Brain microvascular endothelial cell (primary cell): ENCODE measurements at regions not wholly inside any gene's neighbourhood (a gene's known extent, or its start where the extent isn't known, plus 50 kb on each side); places are given as distances from the start of the nearest gene placed in this dataset.

Experiments
- DNase-seq: peaks from one replicate; pipeline ENCODE4 v3.0.0-alpha.2; 2020
- H3K27ac ChIP-seq: fragments of 250-450 bp; sonication (Bioruptor Pico); 2 replicates; pipeline ENCODE4 v1.5.1; 2020; ENCODE audit warnings: mild to moderate bottlenecking, moderate library complexity
- H3K27me3 ChIP-seq: fragments of 250-450 bp; sonication (Bioruptor Pico); replicated peaks from 2 replicates; pipeline ENCODE4 v1.5.1; 2020; ENCODE audit warnings: mild to moderate bottlenecking
- H3K36me3 ChIP-seq: fragments of 250-450 bp; sonication (Bioruptor Pico); replicated peaks from 2 replicates; pipeline ENCODE4 v1.5.1; 2020; ENCODE audit warnings: mild to moderate bottlenecking
- H3K4me3 ChIP-seq: 2 replicates; pipeline ENCODE4 v1.5.1; 2011; ENCODE audit warnings: low read depth, mild to moderate bottlenecking, control low read depth, low read length, moderate library complexity
- in situ Hi-C: cut with HindIII; loops from 2 replicates; pipeline ENCODE4 v1.10.0; 2017; ENCODE audit warnings: low sequenced_read_pairs, low pct_ligation_motif_present
- TF ChIP-seq, protein P1 (sequence below): IDR thresholded peaks from 2 replicates; pipeline ENCODE4 v1.5.1; 2011; ENCODE audit warnings: low read depth, mild to moderate bottlenecking, moderate library complexity, low read length, control low read depth, inconsistent platforms; ENCODE audit errors: missing control alignments

DNA sequence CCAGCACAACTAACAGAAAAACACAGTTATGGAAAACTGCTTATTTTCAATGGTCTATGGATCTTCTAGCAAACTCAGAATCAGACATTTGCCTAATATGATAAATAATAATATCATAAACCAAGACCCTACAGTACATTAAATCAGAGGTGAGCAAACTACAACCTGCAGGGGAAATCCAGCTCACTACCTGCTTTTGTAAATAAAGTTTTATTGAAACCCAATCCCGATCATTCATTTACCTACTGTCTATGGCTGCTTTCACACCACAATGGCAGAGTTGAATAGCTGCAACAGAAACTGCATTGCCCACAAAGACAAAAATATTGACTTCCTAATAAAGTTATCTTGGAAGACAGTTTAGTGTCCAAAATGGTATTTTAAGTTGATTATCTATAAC, 108.5 kb downstream of the ELAPOR2 start:
- no peaks in the 10 kb centered on the region for H3K27me3 ChIP-seq
- no peak for DNase-seq
- H3K27ac ChIP-seq, result no peak overlapping the region
- TF ChIP-seq, protein P1, sequence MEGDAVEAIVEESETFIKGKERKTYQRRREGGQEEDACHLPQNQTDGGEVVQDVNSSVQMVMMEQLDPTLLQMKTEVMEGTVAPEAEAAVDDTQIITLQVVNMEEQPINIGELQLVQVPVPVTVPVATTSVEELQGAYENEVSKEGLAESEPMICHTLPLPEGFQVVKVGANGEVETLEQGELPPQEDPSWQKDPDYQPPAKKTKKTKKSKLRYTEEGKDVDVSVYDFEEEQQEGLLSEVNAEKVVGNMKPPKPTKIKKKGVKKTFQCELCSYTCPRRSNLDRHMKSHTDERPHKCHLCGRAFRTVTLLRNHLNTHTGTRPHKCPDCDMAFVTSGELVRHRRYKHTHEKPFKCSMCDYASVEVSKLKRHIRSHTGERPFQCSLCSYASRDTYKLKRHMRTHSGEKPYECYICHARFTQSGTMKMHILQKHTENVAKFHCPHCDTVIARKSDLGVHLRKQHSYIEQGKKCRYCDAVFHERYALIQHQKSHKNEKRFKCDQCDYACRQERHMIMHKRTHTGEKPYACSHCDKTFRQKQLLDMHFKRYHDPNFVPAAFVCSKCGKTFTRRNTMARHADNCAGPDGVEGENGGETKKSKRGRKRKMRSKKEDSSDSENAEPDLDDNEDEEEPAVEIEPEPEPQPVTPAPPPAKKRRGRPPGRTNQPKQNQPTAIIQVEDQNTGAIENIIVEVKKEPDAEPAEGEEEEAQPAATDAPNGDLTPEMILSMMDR, result no peak
- in situ Hi-C loops, result no loop called here
- no peaks in the 10 kb centered on the region for H3K36me3 ChIP-seq
- H3K4me3 ChIP-seq, result no peak overlapping the region

DNA sequence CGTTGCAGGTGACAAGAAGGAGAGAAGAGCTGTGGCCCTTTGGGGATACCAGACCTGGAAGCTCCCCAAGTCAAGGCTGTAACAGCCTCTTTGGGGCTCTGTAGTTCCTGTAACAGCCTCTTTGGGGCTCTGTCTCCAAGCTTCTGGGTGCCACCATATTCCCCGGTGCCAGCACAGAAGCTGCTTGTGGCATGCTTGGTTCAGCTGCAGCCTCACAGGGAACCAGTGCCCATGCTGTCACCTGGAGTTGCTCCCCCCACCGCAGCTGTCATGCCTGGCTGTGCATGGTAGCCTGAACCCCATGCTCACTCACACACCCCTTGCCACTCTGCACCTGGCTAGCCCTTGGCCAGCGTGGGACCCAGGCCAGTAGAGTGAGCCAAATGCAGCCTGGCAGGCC, 109.1 kb downstream of the ELAPOR2 start:
- DNase-seq, result no peak
- in situ Hi-C loops, result no loop called here
- no peaks in the 10 kb centered on the region for H3K27me3 ChIP-seq
- H3K27ac ChIP-seq, result no peak overlapping the region
- no peak overlapping the region for H3K4me3 ChIP-seq
- H3K36me3 ChIP-seq, result no peaks in the 10 kb centered on the region
- TF ChIP-seq, protein P1, result no peak

DNA sequence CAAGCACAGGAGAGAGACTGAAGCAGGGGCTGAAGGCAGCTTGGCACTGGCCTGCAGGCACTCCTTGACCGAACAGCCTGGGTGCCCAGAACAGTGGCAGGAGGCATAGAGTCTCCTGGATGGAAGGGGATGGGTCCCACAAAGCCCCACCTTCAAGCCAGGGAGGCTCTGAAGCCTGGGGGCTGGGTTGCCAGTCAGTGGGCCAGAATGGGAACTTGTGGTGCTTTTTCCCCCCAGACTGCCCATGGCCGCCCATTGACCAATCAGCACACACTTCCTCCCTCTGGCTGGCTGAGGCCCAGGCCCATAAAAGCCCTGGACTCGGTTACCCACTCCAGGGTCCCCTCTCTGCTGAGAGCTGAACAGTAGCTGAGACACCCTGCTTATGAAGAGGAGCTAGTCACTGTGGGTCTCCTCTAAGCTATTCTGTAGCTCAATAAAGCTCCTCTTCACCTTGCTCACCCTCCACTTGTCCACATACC, 109.6 kb downstream of the ELAPOR2 start:
- DNase-seq, result no peak
- H3K4me3 ChIP-seq, result no peak overlapping the region
- no peaks in the 10 kb centered on the region for H3K36me3 ChIP-seq
- in situ Hi-C loops, result no loop called here
- H3K27ac ChIP-seq, result no peak overlapping the region
- no peaks in the 10 kb centered on the region for H3K27me3 ChIP-seq
- TF ChIP-seq, protein P1, result no peak

DNA sequence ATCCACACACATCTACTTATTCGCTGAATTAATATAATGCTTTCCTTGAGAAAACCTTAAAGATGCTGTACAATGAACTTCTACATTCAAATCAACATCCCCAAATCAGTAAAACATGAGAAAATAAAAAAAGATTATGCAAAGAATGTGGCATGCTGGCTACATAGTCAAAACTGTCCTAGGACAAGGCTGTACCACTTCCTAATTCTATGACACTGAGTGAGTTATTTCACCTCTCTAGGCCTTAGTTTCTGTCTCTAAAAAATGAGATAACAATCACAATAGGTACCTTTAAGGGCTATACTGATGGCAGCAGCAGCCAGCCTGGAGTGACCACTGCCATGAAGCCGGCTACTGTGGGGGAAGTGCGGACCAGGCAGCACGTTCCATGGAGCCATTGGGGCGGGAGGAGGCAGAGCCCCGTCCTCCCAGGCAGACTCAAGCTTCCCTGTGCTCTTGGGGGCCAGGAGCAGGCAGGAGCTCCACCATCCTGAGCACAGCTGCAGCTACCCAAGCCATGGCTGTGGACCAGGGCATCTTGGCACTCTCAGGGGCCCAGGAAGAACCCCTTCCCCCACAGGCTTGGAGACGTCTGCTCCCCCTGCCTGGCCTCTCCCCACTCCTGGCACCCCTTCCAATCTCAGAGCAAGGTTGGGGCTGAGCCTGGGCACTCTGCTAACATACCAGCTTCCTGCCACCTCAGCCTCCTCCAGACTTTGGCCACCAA, 110.2 kb downstream of the ELAPOR2 start:
- Histone ChIP-seq H3K27me3 (no peaks in the 10 kb centered on the region), H3K27ac (no peak overlapping the region), H3K4me3 (no peak overlapping the region), H3K36me3 (no peaks in the 10 kb centered on the region)
- DNase-seq, result no peak
- TF ChIP-seq, protein P1, result no peak
- in situ Hi-C loops, result no loop called here

DNA sequence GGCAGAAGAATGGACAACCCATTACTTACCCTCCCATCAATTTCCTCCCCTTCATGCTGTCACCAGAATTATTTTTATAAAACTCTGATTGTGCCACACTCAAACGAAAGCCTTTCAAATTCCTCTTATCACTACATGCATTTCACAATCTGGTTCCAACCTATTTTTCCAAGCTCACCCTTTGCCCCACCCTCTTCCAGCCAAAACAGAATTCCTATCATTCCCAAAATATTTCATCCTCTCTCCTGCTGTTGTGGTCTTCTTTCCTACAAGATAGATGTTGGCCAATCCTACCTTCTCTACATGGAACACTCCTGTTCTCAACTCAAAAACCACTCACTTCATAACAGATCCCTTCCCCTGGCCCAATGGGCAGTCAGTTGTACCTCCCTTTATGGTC, 111.5 kb downstream of the ELAPOR2 start:
- no peak for DNase-seq
- TF ChIP-seq, protein P1, result no peak
- in situ Hi-C loops, result no loop called here
- no peak overlapping the region for H3K4me3 ChIP-seq
- H3K27ac ChIP-seq, result no peak overlapping the region
- no peaks in the 10 kb centered on the region for H3K36me3 ChIP-seq
- H3K27me3 ChIP-seq, result no peaks in the 10 kb centered on the region

DNA sequence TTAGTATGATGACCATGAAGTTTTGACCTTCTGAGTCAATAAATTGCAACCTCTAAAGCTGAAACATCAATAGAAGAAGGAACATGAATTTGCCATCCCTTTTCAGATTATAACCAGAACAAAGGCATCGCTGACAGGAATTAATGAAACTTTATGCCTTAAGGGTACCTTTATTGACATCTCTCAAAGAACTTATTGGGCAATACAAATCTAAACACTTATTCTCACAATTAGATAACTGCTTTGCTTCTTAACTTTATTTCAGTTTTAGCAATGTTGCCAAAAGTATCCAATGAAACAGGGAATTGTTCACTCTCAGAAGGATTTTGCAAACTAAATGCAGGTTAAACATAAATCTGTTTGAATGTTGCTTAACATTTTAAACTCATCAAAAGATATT, 116.0 kb downstream of the ELAPOR2 start:
- in situ Hi-C loops, result no loop called here
- H3K27me3 ChIP-seq, result no peaks in the 10 kb centered on the region
- no peak for DNase-seq
- H3K27ac ChIP-seq, result no peak overlapping the region
- no peak overlapping the region for H3K4me3 ChIP-seq
- TF ChIP-seq, protein P1, result no peak
- H3K36me3 ChIP-seq, result no peaks in the 10 kb centered on the region
